Activated CD8-positive, alpha-beta T cell treated with anti-CD3 and anti-CD28 coated beads, Interleukin-2, amount 10 ng/mL, durations not matched to agents 7 days and 5 days (primary cell): ENCODE measurements at regions not wholly inside any gene's neighbourhood (a gene's known extent, or its start where the extent isn't known, plus 50 kb on each side); places are given as distances from the start of the nearest gene placed in this dataset.
"Not testable (repeated sequence)": the region's sequence is repeated elsewhere in the genome, so short reads cannot be mapped to it uniquely, and the experiment has no call there.

Experiments
- ATAC-seq: fragments of 150-1000 bp; cut with Tn5 transposase; one replicate; pipeline ENCODE4 v1.10.0; 2021; ENCODE audit warnings: moderate library complexity
- CTCF ChIA-PET: fragments of 350-600 bp; sonication (Branson Sonifier 250); formaldehyde crosslinking; loops from one replicate; lab custom pipeline; 2021; ENCODE audit warnings: antibody characterized with exemption; lab: Charles Lee
- POLR2A ChIA-PET: fragments of 350-600 bp; sonication (Branson Sonifier 250); formaldehyde crosslinking; loops from one replicate; lab custom pipeline; 2021; ENCODE audit warnings: antibody characterized with exemption; lab: Charles Lee
- DNase-seq: peaks from one replicate; pipeline ENCODE4 v3.0.0-alpha.2; 2020
- H3K27ac Mint-ChIP-seq: one replicate; pipeline ENCODE4 v1.8.0; 2021; ENCODE audit warnings: mild to moderate bottlenecking, mixed read lengths
- H3K27me3 Mint-ChIP-seq: one replicate; pipeline ENCODE4 v1.8.0; 2021; ENCODE audit warnings: low read depth, mixed read lengths
- H3K36me3 Mint-ChIP-seq: one replicate; pipeline ENCODE4 v1.8.0; 2021; ENCODE audit warnings: low read depth, mixed read lengths
- H3K4me1 Mint-ChIP-seq: one replicate; pipeline ENCODE4 v1.8.0; 2021; ENCODE audit warnings: low read depth, mixed read lengths
- H3K4me3 Mint-ChIP-seq: one replicate; pipeline ENCODE4 v1.8.0; 2021; ENCODE audit warnings: mild to moderate bottlenecking, mixed read lengths
- H3K9me3 Mint-ChIP-seq: one replicate; pipeline ENCODE4 v1.8.0; 2022; ENCODE audit warnings: mixed read lengths; ENCODE audit not compliant: insufficient read depth

- H3K36me3 Mint-ChIP-seq, result no peaks in the 10 kb centered on the region
- H3K4me1 Mint-ChIP-seq, result no peaks in the 10 kb centered on the region
- H3K27me3 Mint-ChIP-seq, result peaks cover 9% of the 10 kb centered on the region
- no peaks in the 10 kb centered on the region for H3K9me3 Mint-ChIP-seq
- DNase-seq (no peak), ATAC-seq (no peak)
- CTCF ChIA-PET, result no interaction called here
- no peak overlapping the region for H3K27ac Mint-ChIP-seq
- POLR2A ChIA-PET, result no interaction called here
- no peak overlapping the region for H3K4me3 Mint-ChIP-seq
These were observed 52.8 kb upstream of the SLC9A9 start for GRCh38 chr3:143901105-143901504.

DNA sequence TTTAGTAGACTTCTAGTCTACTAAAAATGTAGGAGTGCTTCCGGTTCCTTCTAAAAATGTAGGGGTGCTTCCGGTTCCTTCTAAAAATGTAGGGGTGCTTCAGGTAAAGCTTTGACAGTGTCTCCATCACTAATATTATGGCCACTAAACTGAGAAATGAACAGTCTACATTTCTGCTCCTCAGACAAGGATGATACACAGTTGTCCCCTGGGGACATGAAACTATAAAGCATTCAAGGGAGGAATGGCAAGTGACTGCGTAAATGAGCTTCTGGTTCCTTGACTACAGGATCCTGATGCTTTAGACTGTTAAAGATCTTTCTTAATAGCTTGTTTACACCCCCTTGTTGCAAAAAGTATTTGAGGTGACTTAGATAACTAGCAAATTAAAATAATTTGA is 53.9 kb upstream of the SLC9A9 start:
- DNase-seq (no peak), ATAC-seq (no peak)
- Mint-ChIP-seq H3K4me3 (no peak overlapping the region), H3K27ac (no peak overlapping the region), H3K4me1 (no peaks in the 10 kb centered on the region), H3K9me3 (no peaks in the 10 kb centered on the region), H3K27me3 (peaks cover 9% of the 10 kb centered on the region), H3K36me3 (no peaks in the 10 kb centered on the region)
- POLR2A ChIA-PET, result no interaction called here
- CTCF ChIA-PET, result no interaction called here

GRCh38 chr3:143910756-143911155 is 60.9 kb upstream of the DIPK2A start:
- no peaks in the 10 kb centered on the region for H3K36me3 Mint-ChIP-seq
- ChIA-PET POLR2A (no interaction called here), CTCF (interaction anchor here (1.3 kb wide), 1 partner anchor 25 kb away, joined by 3 read pairs; no protein-coding TSS in a partner anchor)
- H3K27me3 Mint-ChIP-seq, result peaks cover 25% of the 10 kb centered on the region
- H3K4me1 Mint-ChIP-seq, result no peaks in the 10 kb centered on the region
- ATAC-seq (no peak), DNase-seq (no peak)
- no peak overlapping the region for H3K4me3 Mint-ChIP-seq
- no peaks in the 10 kb centered on the region for H3K9me3 Mint-ChIP-seq
- H3K27ac Mint-ChIP-seq, result no peak overlapping the region

- Mint-ChIP-seq H3K9me3 (no peaks in the 10 kb centered on the region), H3K36me3 (no peaks in the 10 kb centered on the region), H3K27ac (no peak overlapping the region), H3K4me3 (no peak overlapping the region), H3K27me3 (peaks cover 22% of the 10 kb centered on the region), H3K4me1 (no peaks in the 10 kb centered on the region)
- POLR2A ChIA-PET, result no interaction called here
- DNase-seq, result no peak
- ATAC-seq, result no peak
- CTCF ChIA-PET, result no interaction called here
These were observed 57.4 kb upstream of the DIPK2A start for GRCh38 chr3:143914257-143914656.

DNA sequence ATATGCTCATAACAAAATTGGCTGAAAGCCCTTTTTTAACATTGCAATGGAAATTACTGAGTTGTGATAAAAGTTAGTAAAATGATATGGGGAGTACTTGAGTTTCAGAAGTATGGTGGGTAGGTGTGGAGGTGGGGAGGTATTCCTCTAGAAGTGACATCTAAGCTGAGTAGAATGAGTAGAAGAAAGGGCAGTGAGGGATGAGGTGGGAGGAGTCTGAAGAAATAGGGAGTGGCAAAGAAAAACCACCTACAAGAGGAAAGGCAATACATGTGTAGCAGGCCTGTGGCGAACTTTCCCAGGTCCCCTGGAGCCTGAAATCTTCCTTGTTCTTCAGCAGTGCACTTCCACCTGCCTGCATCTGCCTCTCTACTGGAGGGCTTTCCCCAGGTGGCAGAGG is 52.8 kb upstream of the DIPK2A start:
- ATAC-seq (no peak), DNase-seq (no peak)
- CTCF ChIA-PET, result no interaction called here
- Mint-ChIP-seq H3K9me3 (no peaks in the 10 kb centered on the region), H3K36me3 (no peaks in the 10 kb centered on the region), H3K4me3 (no peak overlapping the region), H3K27ac (no peak overlapping the region), H3K4me1 (peaks cover 2% of the 10 kb centered on the region), H3K27me3 (peaks cover 13% of the 10 kb centered on the region)
- POLR2A ChIA-PET, result no interaction called here

GRCh38 chr3:143921176-143921575 is 50.4 kb upstream of the DIPK2A start:
- CTCF ChIA-PET, DNase-seq, ATAC-seq, H3K4me3 Mint-ChIP-seq, H3K9me3 Mint-ChIP-seq, H3K27ac Mint-ChIP-seq, H3K27me3 Mint-ChIP-seq, POLR2A ChIA-PET, H3K36me3 Mint-ChIP-seq, H3K4me1 Mint-ChIP-seq: not testable (repeated sequence)
